Testis (tissue), 2 donors: ENCODE measurements at regions not wholly inside any gene's neighbourhood (a gene's known extent, or its start where the extent isn't known, plus 50 kb on each side); places are given as distances from the start of the nearest gene placed in this dataset.

Experiments
- DNase-seq: peaks from one replicate; pipeline ENCODE4 v3.0.0-alpha.2; 2019
- H3K27ac ChIP-seq, 2 donors: fragments of 200-600 bp; sonication (generic); one replicate each; pipeline ENCODE4 v1.5.1; 2019
- H3K27me3 ChIP-seq: fragments of 200-600 bp; sonication (generic); one replicate; pipeline ENCODE4 v1.5.1; 2019
- H3K36me3 ChIP-seq: fragments of 200-600 bp; sonication (generic); one replicate; pipeline ENCODE4 v1.5.1; 2017; ENCODE audit warnings: low read depth; ENCODE audit errors: missing control alignments
- H3K4me1 ChIP-seq: fragments of 200-600 bp; sonication (generic); one replicate; pipeline ENCODE4 v1.5.1; 2019
- H3K4me3 ChIP-seq, 2 donors: fragments of 200-600 bp; sonication (generic); one replicate each; pipeline ENCODE4 v1.5.1; 2017 to 2019
- H3K9me3 ChIP-seq: fragments of 200-600 bp; sonication (generic); one replicate; pipeline ENCODE4 v1.5.1; 2017
- CTCF ChIP-seq, 3 experiments: fragments of 450-650 bp in 2 of 3; fragments of 200-600 bp in 1 of 3; sonication (generic) in 1 of 3; IDR thresholded peaks; one replicate each; pipeline ENCODE4 v1.5.1; 2016 to 2019; ENCODE audit warnings: antibody characterized with exemption in 3 of 3, mild to moderate bottlenecking in 2 of 3, moderate library complexity in 1 of 3
- POLR2A ChIP-seq: fragments of 450-650 bp; IDR thresholded peaks from one replicate; pipeline ENCODE4 v1.6.1; 2017; ENCODE audit warnings: antibody characterized with exemption, mild to moderate bottlenecking, moderate library complexity
- WGBS, 2 donors: methylation state at CpG; one replicate each; pipeline ENCODE4 v1.1.5; 2018; 5-methylcytosine and 5-hydroxymethylcytosine counted together
- intact Hi-C: fragments of 100-400 bp; cut with DNase I; formaldehyde crosslinking; loops from one replicate; pipeline ENCODE4 v1.15.1; 2023; ENCODE audit warnings: low total_unique reads

GRCh38 chr20:39758876-39759275, 796.7 kb downstream of the DHX35 start:
- intact Hi-C loops: no loop called here
- Histone ChIP-seq H3K9me3 (no peaks in the 10 kb centered on the region), H3K36me3 (no peaks in the 10 kb centered on the region), H3K27ac (peak overlapping the region in 1 of 2 donors; percentile 26), H3K4me1 (no peaks in the 10 kb centered on the region), H3K4me3 (no peak overlapping the region), H3K27me3 (no peaks in the 10 kb centered on the region)
- TF ChIP-seq CTCF (IDR thresholded peaks at IDR 0.05): no peak
- no peak for TF ChIP-seq POLR2A
- WGBS, 2 donors: 39 to 58% methylated on average over 4 of the region's 4 CpGs
- no peak for DNase-seq

GRCh38 chr20:39756828-39757227, 794.7 kb downstream of the DHX35 start:
- H3K4me3 ChIP-seq: no peak overlapping the region
- H3K27ac ChIP-seq: no peak overlapping the region
- TF ChIP-seq POLR2A (no peak), CTCF (IDR thresholded peaks at IDR 0.05) (no peak)
- no peaks in the 10 kb centered on the region for H3K4me1 ChIP-seq
- H3K36me3 ChIP-seq: no peaks in the 10 kb centered on the region
- intact Hi-C loops: no loop called here
- H3K9me3 ChIP-seq: no peaks in the 10 kb centered on the region
- no peaks in the 10 kb centered on the region for H3K27me3 ChIP-seq
- DNase-seq: no peak

GRCh38 chr20:39756369-39756768, 794.2 kb downstream of the DHX35 start:
- no peaks in the 10 kb centered on the region for H3K9me3 ChIP-seq
- 97 to 100% methylated on average over 1 of the region's 1 CpG for WGBS, 2 donors
- intact Hi-C loops: no loop called here
- no peaks in the 10 kb centered on the region for H3K36me3 ChIP-seq
- no peaks in the 10 kb centered on the region for H3K4me1 ChIP-seq
- H3K27me3 ChIP-seq: no peaks in the 10 kb centered on the region
- DNase-seq: no peak
- H3K4me3 ChIP-seq: no peak overlapping the region
- H3K27ac ChIP-seq: no peak overlapping the region
- TF ChIP-seq CTCF (IDR thresholded peaks at IDR 0.05) (no peak), POLR2A (no peak)

GRCh38 chr20:39752262-39752876, 790.2 kb downstream of the DHX35 start:
- no peaks in the 10 kb centered on the region for H3K27me3 ChIP-seq
- WGBS, 2 donors: 59 to 62% methylated on average over 4 of the region's 4 CpGs
- H3K9me3 ChIP-seq: no peaks in the 10 kb centered on the region
- no peaks in the 10 kb centered on the region for H3K36me3 ChIP-seq
- no peaks in the 10 kb centered on the region for H3K4me1 ChIP-seq
- no peak overlapping the region for H3K27ac ChIP-seq
- intact Hi-C loops: no loop called here
- no peak overlapping the region for H3K4me3 ChIP-seq
- TF ChIP-seq POLR2A: no peak
- no peak for TF ChIP-seq CTCF (IDR thresholded peaks at IDR 0.05)
- no peak for DNase-seq

- DNase-seq: no peak
- no peak for TF ChIP-seq POLR2A
- no peak for TF ChIP-seq CTCF (IDR thresholded peaks at IDR 0.05)
- Histone ChIP-seq H3K4me1 (no peaks in the 10 kb centered on the region), H3K9me3 (no peaks in the 10 kb centered on the region), H3K27ac (no peak overlapping the region), H3K4me3 (no peak overlapping the region), H3K27me3 (no peaks in the 10 kb centered on the region), H3K36me3 (no peaks in the 10 kb centered on the region)
- intact Hi-C loops: no loop called here
- WGBS, 2 donors: 82 to 89% methylated on average over 4 of the region's 4 CpGs
These were observed 789.5 kb downstream of the DHX35 start for GRCh38 chr20:39751557-39752137.
